ENCODE measurements at regions not wholly inside any gene's neighbourhood (a gene's known extent, or its start where the extent isn't known, plus 50 kb on each side); places are given as distances from the start of the nearest gene placed in this dataset.
"Not testable (repeated sequence)": the region's sequence is repeated elsewhere in the genome, so short reads cannot be mapped to it uniquely, and the experiment has no call there.

GRCh38 chr16:88178251-88178650 is 204.5 kb upstream of the ZNF469 start:
- not testable (repeated sequence) for TF ChIP-seq SP1 (IDR thresholded peaks at IDR 0.05); FOXK2 (IDR thresholded peaks at IDR 0.05); ARNT (IDR thresholded peaks at IDR 0.05); FOXM1 (IDR thresholded peaks at IDR 0.05; ENCODE audit: borderline replicate concordance); TARDBP (IDR thresholded peaks at IDR 0.05); ZNF384 (IDR thresholded peaks at IDR 0.05); BHLHE40 (IDR thresholded peaks at IDR 0.05; ENCODE audit: borderline replicate concordance); LEF1 (IDR thresholded peaks at IDR 0.05; ENCODE audit: borderline replicate concordance)
- TF ChIP-seq, protein P1, sequence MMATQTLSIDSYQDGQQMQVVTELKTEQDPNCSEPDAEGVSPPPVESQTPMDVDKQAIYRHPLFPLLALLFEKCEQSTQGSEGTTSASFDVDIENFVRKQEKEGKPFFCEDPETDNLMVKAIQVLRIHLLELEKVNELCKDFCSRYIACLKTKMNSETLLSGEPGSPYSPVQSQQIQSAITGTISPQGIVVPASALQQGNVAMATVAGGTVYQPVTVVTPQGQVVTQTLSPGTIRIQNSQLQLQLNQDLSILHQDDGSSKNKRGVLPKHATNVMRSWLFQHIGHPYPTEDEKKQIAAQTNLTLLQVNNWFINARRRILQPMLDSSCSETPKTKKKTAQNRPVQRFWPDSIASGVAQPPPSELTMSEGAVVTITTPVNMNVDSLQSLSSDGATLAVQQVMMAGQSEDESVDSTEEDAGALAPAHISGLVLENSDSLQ (IDR thresholded peaks at IDR 0.05): not testable (repeated sequence)
